ENCODE measurements at regions not wholly inside any gene's neighbourhood (a gene's known extent, or its start where the extent isn't known, plus 50 kb on each side); places are given as distances from the start of the nearest gene placed in this dataset.
"Not testable (repeated sequence)": the region's sequence is repeated elsewhere in the genome, so short reads cannot be mapped to it uniquely, and the experiment has no call there.

- H3K9ac ChIP-seq (replicated peaks in 1 of 4; ENCODE audit: extremely low read depth in 1 of 4, low read depth in 3 of 4, low read length in 3 of 4); H3K79me2 ChIP-seq (ENCODE audit: control insufficient read depth in 1 of 2, insufficient read depth in 2 of 2, low read length in 2 of 2); H3K4me3 ChIP-seq (ENCODE audit: extremely low read depth in 1 of 4, insufficient read depth in 2 of 4, low read depth in 3 of 4, low read length in 4 of 4); H3K36me3 ChIP-seq (ENCODE audit: control insufficient read depth in 2 of 4, insufficient read depth in 4 of 4, low read length in 3 of 4); H3K56ac ChIP-seq (replicated peaks; ENCODE audit: insufficient read length, low read depth, low read length); H2BK5ac ChIP-seq (ENCODE audit: low read depth, low read length); H3K4me1 ChIP-seq (replicated peaks in 1 of 4; ENCODE audit: control insufficient read depth in 3 of 4, insufficient read depth in 4 of 4, low read length in 3 of 4); H3K79me1 ChIP-seq (ENCODE audit: low read depth, low read length); H3K27me3 ChIP-seq (replicated peaks in 1 of 4; ENCODE audit: control insufficient read depth in 3 of 4, extremely low read depth in 1 of 4, insufficient read depth in 3 of 4, low read length in 3 of 4); H3K23me2 ChIP-seq (ENCODE audit: low read depth, low read length); CTCF ChIA-PET (ENCODE audit: partially characterized antibody); H4K91ac ChIP-seq (replicated peaks; ENCODE audit: insufficient read length, low read length); H3K23ac ChIP-seq (ENCODE audit: insufficient read length); H2AK5ac ChIP-seq (ENCODE audit: low read depth, low read length); H3K14ac ChIP-seq (ENCODE audit: insufficient read length); POLR2A ChIA-PET (ENCODE audit: partially characterized antibody); H2BK20ac ChIP-seq (ENCODE audit: low read length); H4K8ac ChIP-seq (ENCODE audit: extremely low read depth, insufficient read depth, low read length); H2BK15ac ChIP-seq (ENCODE audit: low read length); FAIRE-seq; DNase-seq (ENCODE audit: low read depth in 1 of 2, low spot score in 2 of 2); H3K18ac ChIP-seq (ENCODE audit: extremely low read depth, low read length); H4K20me1 ChIP-seq (replicated peaks in 1 of 2; ENCODE audit: control insufficient read depth in 1 of 2, insufficient read depth in 2 of 2, low read length in 2 of 2); H3K27ac ChIP-seq (ENCODE audit: low read depth, low read length); H4K5ac ChIP-seq (ENCODE audit: insufficient read length, low read depth, low read length); H3K4me2 ChIP-seq (ENCODE audit: insufficient read depth in 1 of 2, low read depth in 2 of 2, low read length in 2 of 2); H3K9me3 ChIP-seq (ENCODE audit: insufficient read depth in 2 of 2, low read depth in 1 of 2, low read length in 1 of 2); H2BK120ac ChIP-seq (replicated peaks; ENCODE audit: low read depth, low read length); H2BK12ac ChIP-seq (ENCODE audit: low read depth, low read length); H3K4ac ChIP-seq (replicated peaks; ENCODE audit: insufficient read length, low read depth, low read length); H2AFZ ChIP-seq (ENCODE audit: low read length): not testable (repeated sequence)
- 77% methylated on average over 2 of the region's 2 CpGs; no CpG with 5 or more reads in 1 of the 2 experiments for WGBS, 2 experiments (ENCODE audit: extremely low coverage in 1 of 2, insufficient coverage in 1 of 2, insufficient read length in 1 of 2, insufficient replicate concordance in 2 of 2, low coverage in 1 of 2, low lambda C conversion rate in 2 of 2, missing lambda C conversion rate in 1 of 2)
Measured at GRCh38 chr3:192968901-192969300, 51.2 kb upstream of the MB21D2 start.
